HFFc6 (cell line): ENCODE measurements at regions not wholly inside any gene's neighbourhood (a gene's known extent, or its start where the extent isn't known, plus 50 kb on each side); places are given as distances from the start of the nearest gene placed in this dataset.
A peak's percentile ranks its signal among the peaks of the same experiment; 100 is the strongest.

Experiments
- DNase-seq: peaks from one replicate; pipeline ENCODE4 v3.0.0-alpha.2; 2018
- H3K27ac Mint-ChIP-seq: 2 replicates; pipeline ENCODE4 v1.8.0; 2020; ENCODE audit warnings: mild to moderate bottlenecking, mixed read lengths
- H3K27me3 Mint-ChIP-seq: 2 replicates; pipeline ENCODE4 v1.8.0; 2021; ENCODE audit warnings: mild to moderate bottlenecking, moderate library complexity, mixed read lengths; ENCODE audit not compliant: insufficient read depth
- H3K36me3 Mint-ChIP-seq: 2 replicates; pipeline ENCODE4 v1.8.0; 2021; ENCODE audit warnings: low read depth, mixed read lengths
- H3K4me1 Mint-ChIP-seq: 2 replicates; pipeline ENCODE4 v1.8.0; 2020; ENCODE audit warnings: low read depth, mixed read lengths
- H3K4me3 Mint-ChIP-seq: 2 replicates; pipeline ENCODE4 v1.8.0; 2020; ENCODE audit warnings: mild to moderate bottlenecking, moderate library complexity, mixed read lengths
- H3K9me3 Mint-ChIP-seq: 2 replicates; pipeline ENCODE4 v1.8.0; 2020; ENCODE audit warnings: mild to moderate bottlenecking, mixed read lengths
- CTCF ChIP-seq: fragments of 200-600 bp; sonication (generic); IDR thresholded peaks from 2 replicates; pipeline ENCODE4 v1.5.0; 2021; ENCODE audit warnings: antibody characterized with exemption, mild to moderate bottlenecking

- no peak overlapping the region for H3K27ac Mint-ChIP-seq
- H3K36me3 Mint-ChIP-seq, result no peaks in the 10 kb centered on the region
- H3K9me3 Mint-ChIP-seq, result peaks cover 4% of the 10 kb centered on the region; the same call in 1 of the 2 replicates
- peaks cover 2% of the 10 kb centered on the region; the same call in 1 of the 2 replicates for H3K27me3 Mint-ChIP-seq
- DNase-seq, result no peak
- peak; percentile 41; the same call in 1 of the 2 replicates for TF ChIP-seq CTCF
- no peaks in the 10 kb centered on the region for H3K4me1 Mint-ChIP-seq
- no peak overlapping the region for H3K4me3 Mint-ChIP-seq
Measured at GRCh38 chr20:11098888-11099287, 425.1 kb upstream of the JAG1 start.

- Mint-ChIP-seq H3K27me3 (peaks cover 2% of the 10 kb centered on the region; the same call in 1 of the 2 replicates), H3K27ac (no peak overlapping the region)
Measured at GRCh38 chr20:11101243-11101642, 427.4 kb upstream of the JAG1 start.

GRCh38 chr20:11101696-11102095, 427.9 kb upstream of the JAG1 start:
- no peaks in the 10 kb centered on the region for H3K36me3 Mint-ChIP-seq
- H3K27me3 Mint-ChIP-seq, result peaks cover 2% of the 10 kb centered on the region; the same call in 1 of the 2 replicates
- no peak overlapping the region for H3K27ac Mint-ChIP-seq
- no peak for TF ChIP-seq CTCF
- no peak overlapping the region for H3K4me3 Mint-ChIP-seq
- DNase-seq, result no peak
- H3K9me3 Mint-ChIP-seq, result peaks cover 4% of the 10 kb centered on the region; the same call in 1 of the 2 replicates
- H3K4me1 Mint-ChIP-seq, result no peaks in the 10 kb centered on the region

More at GRCh38 chr20:11101243-11101642, 427.4 kb upstream of the JAG1 start:
- no peak for TF ChIP-seq CTCF
- Mint-ChIP-seq H3K36me3 (no peaks in the 10 kb centered on the region), H3K9me3 (peaks cover 4% of the 10 kb centered on the region; the same call in 1 of the 2 replicates), H3K4me3 (no peak overlapping the region), H3K4me1 (no peaks in the 10 kb centered on the region)
- DNase-seq, result no peak

GRCh38 chr20:11103866-11104265, 430.1 kb upstream of the JAG1 start:
- Mint-ChIP-seq H3K36me3 (no peaks in the 10 kb centered on the region), H3K4me3 (no peak overlapping the region), H3K27me3 (no peaks in the 10 kb centered on the region; the same call in 1 of the 2 replicates), H3K9me3 (peaks cover 4% of the 10 kb centered on the region; the same call in 1 of the 2 replicates), H3K27ac (no peak overlapping the region), H3K4me1 (no peaks in the 10 kb centered on the region)
- no peak for TF ChIP-seq CTCF
- DNase-seq, result no peak

DNA sequence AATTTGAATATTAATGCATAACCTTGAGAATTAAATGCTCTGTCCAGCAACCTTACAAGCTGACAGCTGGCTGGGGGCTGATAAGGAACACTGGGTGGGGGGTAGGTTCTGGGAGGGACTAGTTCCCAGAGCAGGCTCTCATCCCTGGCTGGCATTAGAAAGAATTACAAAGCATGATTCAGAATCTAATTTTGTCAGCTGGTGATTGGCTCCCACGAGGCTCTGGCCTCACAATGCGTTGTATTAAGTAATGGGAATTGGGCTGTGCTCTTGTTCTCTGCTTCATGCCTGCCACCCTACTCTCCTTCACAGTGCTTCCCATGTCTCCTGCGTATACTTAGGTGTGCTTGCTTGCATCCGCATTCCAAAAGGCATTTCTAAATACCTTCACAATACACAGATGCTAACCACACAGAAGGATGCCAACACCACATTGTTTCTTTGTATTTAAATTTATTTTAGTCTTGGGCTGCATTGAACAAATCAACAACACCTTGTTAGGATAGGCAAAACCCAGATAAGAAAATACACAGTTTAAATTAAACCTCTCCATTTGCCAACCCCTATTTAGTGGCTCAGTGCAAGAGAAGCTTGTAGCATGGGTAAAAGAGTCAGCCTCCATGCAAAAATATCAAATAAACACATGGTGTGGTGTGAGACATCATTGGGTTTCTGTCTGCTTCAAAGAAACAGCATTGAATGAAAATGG, 434.5 kb upstream of the JAG1 start:
- Mint-ChIP-seq H3K4me1 (no peaks in the 10 kb centered on the region; the same call in 1 of the 2 replicates), H3K36me3 (no peaks in the 10 kb centered on the region), H3K27me3 (no peaks in the 10 kb centered on the region), H3K27ac (no peak overlapping the region), H3K9me3 (peaks cover under 1% of the 10 kb centered on the region; the same call in 1 of the 2 replicates), H3K4me3 (no peak overlapping the region)
- no peak for TF ChIP-seq CTCF
- no peak for DNase-seq
